ENCODE measurements at regions not wholly inside any gene's neighbourhood (a gene's known extent, or its start where the extent isn't known, plus 50 kb on each side); places are given as distances from the start of the nearest gene placed in this dataset.

DNA sequence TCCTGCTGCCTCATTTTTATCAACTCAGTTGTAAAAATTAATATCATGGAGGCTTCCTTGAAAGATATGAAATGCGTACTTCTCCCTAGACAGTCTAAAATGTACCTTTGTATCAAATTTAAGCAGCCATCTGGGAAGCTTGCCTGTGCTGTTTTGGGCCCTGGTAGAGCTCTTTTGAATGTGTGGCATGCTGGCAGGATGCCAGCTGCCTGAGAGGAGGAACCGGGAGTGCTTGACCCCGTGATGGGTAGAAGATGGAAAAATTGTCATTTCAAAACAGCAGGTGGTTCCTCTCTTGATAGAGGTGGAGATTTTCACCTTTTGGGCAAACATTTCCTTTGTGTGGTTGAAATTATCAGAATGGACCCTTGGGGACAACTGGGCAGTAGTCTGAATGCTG is 245.3 kb downstream of the RPLP1 start:
- TF ChIP-seq, protein P1, sequence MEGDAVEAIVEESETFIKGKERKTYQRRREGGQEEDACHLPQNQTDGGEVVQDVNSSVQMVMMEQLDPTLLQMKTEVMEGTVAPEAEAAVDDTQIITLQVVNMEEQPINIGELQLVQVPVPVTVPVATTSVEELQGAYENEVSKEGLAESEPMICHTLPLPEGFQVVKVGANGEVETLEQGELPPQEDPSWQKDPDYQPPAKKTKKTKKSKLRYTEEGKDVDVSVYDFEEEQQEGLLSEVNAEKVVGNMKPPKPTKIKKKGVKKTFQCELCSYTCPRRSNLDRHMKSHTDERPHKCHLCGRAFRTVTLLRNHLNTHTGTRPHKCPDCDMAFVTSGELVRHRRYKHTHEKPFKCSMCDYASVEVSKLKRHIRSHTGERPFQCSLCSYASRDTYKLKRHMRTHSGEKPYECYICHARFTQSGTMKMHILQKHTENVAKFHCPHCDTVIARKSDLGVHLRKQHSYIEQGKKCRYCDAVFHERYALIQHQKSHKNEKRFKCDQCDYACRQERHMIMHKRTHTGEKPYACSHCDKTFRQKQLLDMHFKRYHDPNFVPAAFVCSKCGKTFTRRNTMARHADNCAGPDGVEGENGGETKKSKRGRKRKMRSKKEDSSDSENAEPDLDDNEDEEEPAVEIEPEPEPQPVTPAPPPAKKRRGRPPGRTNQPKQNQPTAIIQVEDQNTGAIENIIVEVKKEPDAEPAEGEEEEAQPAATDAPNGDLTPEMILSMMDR (conservative IDR thresholded peaks at IDR 0.05; ENCODE audit: low read length) = no peak
- TF ChIP-seq EZH2phosphoT487 (IDR thresholded peaks at IDR 0.05; ENCODE audit: borderline replicate concordance, low read depth, low read length) = no peak
